ENCODE measurements at regions not wholly inside any gene's neighbourhood (a gene's known extent, or its start where the extent isn't known, plus 50 kb on each side); places are given as distances from the start of the nearest gene placed in this dataset.
"Not testable (repeated sequence)": the region's sequence is repeated elsewhere in the genome, so short reads cannot be mapped to it uniquely, and the experiment has no call there.

DNA sequence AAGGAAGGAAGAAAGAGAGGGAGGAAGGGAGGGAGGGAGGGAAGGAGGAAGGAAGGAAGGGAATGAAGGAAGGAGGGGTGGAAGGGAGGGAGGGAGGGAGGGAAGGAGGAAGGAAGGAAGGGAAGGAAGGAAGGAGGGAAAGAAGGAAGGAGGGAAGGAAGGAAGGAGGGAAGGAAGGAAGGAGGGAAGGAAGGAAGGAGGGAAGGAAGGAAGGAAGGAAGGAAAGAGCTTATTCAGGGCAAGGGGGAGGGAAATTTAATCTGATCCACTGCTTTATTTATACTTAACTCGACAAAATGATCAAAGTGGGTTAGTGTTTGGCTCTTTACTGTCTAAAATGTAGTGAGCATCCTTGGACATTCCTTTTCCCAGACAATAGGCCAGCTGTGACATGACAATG, 985.2 kb upstream of the FANCL start:
- TF ChIP-seq, protein P1, sequence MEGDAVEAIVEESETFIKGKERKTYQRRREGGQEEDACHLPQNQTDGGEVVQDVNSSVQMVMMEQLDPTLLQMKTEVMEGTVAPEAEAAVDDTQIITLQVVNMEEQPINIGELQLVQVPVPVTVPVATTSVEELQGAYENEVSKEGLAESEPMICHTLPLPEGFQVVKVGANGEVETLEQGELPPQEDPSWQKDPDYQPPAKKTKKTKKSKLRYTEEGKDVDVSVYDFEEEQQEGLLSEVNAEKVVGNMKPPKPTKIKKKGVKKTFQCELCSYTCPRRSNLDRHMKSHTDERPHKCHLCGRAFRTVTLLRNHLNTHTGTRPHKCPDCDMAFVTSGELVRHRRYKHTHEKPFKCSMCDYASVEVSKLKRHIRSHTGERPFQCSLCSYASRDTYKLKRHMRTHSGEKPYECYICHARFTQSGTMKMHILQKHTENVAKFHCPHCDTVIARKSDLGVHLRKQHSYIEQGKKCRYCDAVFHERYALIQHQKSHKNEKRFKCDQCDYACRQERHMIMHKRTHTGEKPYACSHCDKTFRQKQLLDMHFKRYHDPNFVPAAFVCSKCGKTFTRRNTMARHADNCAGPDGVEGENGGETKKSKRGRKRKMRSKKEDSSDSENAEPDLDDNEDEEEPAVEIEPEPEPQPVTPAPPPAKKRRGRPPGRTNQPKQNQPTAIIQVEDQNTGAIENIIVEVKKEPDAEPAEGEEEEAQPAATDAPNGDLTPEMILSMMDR (IDR thresholded peaks at IDR 0.05; ENCODE audit: low read depth, low read length), result not testable (repeated sequence)
- TF ChIP-seq EZH2phosphoT487 (IDR thresholded peaks at IDR 0.05; ENCODE audit: low read depth), result not testable (repeated sequence)

All from OCI-LY3 (cell line).